Erythroblast (primary cell): ENCODE measurements at regions not wholly inside any gene's neighbourhood (a gene's known extent, or its start where the extent isn't known, plus 50 kb on each side); places are given as distances from the start of the nearest gene placed in this dataset.

Experiments
- GATA1 ChIP-seq: IDR thresholded peaks from 2 replicates; pipeline ENCODE4 v1.6.1; 2011; ENCODE audit warnings: low read depth, mild to moderate bottlenecking, control low read depth, low read length, moderate library complexity
- POLR2A ChIP-seq: IDR thresholded peaks from 2 replicates; pipeline ENCODE4 v1.6.1; 2011; ENCODE audit warnings: mild to moderate bottlenecking, low read length

- no peak for TF ChIP-seq POLR2A
- no peak for TF ChIP-seq GATA1
These were observed 1416.5 kb upstream of the SPRY2 start for GRCh38 chr13:81757348-81757970.
